ENCODE measurements at regions not wholly inside any gene's neighbourhood (a gene's known extent, or its start where the extent isn't known, plus 50 kb on each side); places are given as distances from the start of the nearest gene placed in this dataset.

DNA sequence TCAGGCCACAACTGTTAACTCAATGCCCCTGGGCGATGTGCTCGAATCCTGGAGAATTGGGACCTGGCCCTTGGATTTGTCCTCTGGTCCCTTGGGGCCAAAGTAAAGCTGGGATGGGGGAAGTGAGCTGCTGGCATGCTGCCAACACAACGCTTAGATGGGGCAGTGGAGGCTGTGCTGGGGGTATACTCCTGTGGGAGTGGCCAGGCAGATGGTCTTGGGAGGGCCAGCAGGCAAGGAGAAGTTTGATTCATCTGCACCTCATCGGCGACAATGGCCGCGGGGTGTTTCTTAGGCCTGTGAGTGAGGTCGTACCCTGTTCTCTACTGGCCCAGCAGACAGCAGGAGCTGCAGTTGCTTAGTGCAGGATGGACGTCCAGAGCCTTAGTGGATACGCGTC lies 139.0 kb upstream of the MTPN start:
- TF ChIP-seq, protein P1, sequence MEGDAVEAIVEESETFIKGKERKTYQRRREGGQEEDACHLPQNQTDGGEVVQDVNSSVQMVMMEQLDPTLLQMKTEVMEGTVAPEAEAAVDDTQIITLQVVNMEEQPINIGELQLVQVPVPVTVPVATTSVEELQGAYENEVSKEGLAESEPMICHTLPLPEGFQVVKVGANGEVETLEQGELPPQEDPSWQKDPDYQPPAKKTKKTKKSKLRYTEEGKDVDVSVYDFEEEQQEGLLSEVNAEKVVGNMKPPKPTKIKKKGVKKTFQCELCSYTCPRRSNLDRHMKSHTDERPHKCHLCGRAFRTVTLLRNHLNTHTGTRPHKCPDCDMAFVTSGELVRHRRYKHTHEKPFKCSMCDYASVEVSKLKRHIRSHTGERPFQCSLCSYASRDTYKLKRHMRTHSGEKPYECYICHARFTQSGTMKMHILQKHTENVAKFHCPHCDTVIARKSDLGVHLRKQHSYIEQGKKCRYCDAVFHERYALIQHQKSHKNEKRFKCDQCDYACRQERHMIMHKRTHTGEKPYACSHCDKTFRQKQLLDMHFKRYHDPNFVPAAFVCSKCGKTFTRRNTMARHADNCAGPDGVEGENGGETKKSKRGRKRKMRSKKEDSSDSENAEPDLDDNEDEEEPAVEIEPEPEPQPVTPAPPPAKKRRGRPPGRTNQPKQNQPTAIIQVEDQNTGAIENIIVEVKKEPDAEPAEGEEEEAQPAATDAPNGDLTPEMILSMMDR (conservative IDR thresholded peaks at IDR 0.05), result no peak
- no peak for TF ChIP-seq EZH2 (IDR thresholded peaks at IDR 0.05; ENCODE audit: low read depth)

All from PC-9 (cell line).